Fibroblast of the conjunctiva (primary cell): ENCODE measurements at regions not wholly inside any gene's neighbourhood (a gene's known extent, or its start where the extent isn't known, plus 50 kb on each side); places are given as distances from the start of the nearest gene placed in this dataset.

Source experiments
- DNase-seq: peaks from one replicate; pipeline ENCODE4 v3.0.0-alpha.2; 2010; ENCODE audit warnings: low read depth

DNA sequence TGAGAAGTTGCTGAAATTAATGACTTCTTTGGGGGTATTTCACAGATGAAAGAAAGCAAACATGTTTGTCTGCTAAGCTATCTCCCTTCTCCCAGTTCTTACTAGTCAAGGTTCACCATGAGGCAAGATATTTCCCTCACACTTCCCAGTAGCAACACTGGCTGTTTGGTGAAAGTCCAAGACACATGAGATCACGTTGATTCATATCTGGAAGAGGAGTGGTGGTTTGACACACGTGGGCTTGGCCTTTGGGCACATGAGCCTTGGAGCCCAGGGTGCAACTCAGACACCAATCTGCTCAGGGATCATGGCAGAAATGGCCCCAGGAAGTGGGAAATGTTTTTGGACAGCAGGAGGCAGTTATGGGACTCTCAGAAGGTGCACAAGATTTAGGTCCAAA is 66.1 kb upstream of the APCDD1 start:
- DNase-seq = no peak

DNA sequence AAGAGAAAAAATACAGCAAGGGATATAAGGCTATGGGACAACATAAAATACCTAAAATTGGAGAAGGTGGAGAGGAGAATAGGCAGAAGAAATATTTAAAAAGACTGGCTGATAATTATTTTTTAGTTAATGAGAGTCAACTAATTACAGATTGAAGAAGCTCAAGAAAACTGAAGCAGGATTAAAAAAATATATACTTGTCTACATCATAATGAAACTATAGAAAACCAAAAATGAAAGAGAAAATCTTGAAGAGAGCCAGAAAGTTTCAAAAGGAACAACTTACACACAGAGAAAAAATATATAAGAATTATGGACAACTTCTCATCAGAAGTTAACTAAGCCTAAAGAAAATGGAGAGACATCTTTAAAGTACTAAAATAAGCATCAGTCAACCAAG is 62.9 kb upstream of the APCDD1 start:
- DNase-seq = no peak

DNA sequence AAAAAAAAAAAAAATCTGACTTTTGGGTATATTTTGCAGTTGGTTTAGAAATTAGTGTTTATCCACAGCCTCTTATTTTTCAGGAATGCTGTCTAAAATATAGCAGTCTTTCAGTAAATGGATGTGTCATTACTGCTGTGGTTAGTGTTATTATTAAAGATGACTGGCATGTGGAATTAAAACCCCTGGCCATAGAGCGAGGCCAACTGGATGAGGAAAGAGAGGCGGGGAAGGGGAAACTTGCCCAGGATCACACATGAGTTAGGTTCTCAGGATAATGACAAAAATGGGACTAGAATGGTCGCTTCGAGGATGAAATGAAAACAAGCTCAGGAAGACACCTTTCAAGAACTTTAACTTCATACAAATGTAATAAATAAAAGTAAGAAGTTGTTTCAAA is 57.4 kb upstream of the APCDD1 start:
- no peak for DNase-seq

DNA sequence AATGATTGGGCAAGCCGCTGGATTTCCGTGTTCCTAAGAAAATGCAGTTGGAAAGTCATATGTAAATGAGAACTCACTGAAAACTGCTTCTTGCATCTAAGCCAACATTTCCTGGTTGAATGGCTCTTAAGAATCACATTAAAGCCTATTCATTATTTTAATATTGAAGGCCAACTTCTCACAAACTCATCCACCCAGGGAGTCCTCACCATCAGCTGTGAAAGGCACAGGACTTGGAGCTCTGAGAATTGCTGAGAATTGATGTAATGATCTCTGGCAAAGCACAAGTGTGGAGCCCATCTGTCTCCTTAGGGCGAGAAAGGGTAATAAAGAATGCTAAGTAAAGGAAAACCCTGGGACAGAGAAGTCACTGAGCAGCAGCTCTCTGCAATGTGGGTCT is 55.9 kb upstream of the APCDD1 start:
- DNase-seq = no peak

- no peak for DNase-seq
Measured at GRCh38 chr18:10399465-10399864, 55.0 kb upstream of the APCDD1 start.

DNA sequence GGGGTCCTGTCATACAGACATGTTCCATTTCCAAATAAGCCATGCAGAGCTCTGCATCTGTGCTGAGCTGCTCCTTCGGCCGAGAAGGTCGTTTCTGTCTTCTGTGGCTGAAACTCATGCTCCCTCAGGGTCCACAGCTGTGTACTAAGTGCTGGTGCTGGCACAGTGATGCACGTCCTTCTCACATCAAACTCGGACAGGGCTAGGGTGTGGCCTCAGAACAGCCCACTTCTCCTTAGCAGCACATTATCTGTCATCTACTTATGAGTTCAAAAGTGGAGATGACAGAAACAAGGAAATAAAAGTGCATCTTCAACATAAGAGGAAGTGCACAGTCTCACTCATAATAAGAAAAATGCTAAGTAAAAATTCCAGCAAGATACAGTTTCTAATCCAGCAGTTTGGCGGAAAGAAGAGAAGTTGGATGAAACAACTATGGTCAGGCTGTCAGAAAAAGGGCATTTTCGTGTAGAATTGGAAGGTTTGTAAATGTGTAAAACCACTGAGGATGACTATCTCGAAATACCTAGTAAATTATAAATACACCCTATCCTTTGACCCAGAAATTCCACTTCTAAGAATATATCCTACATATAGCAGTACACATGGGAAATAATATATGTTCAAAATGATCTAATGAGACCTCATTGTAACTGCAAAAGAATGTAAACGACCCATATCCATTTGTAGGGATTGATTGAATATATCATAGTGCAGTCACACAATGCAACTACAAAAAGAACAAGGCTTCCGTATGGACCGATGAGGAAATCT is 53.7 kb upstream of the APCDD1 start:
- DNase-seq = no peak

GRCh38 chr18:10401521-10401920 is 52.9 kb upstream of the APCDD1 start:
- DNase-seq = no peak

DNA sequence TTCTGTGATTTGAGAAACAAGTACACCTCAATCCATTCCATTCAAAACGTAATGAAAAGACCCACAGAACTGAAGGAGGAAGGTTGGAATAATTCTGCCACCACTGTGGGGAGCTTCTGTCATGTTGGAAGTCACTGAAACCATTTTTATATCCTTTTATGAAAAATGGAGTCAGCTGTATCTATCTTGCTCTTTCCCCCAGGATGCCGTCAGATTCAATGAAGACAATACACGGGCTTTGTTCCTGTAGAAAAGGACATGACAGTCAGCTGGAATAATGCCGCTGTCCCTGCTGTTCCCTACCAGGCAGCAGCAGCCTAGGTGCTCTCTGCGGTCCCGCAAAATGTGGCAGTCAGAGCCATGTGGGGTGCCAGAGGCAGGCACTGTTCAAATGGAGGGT is 52.5 kb upstream of the APCDD1 start:
- DNase-seq = no peak

GRCh38 chr18:10402871-10403559 is 51.4 kb upstream of the APCDD1 start:
- DNase-seq = no peak

DNA sequence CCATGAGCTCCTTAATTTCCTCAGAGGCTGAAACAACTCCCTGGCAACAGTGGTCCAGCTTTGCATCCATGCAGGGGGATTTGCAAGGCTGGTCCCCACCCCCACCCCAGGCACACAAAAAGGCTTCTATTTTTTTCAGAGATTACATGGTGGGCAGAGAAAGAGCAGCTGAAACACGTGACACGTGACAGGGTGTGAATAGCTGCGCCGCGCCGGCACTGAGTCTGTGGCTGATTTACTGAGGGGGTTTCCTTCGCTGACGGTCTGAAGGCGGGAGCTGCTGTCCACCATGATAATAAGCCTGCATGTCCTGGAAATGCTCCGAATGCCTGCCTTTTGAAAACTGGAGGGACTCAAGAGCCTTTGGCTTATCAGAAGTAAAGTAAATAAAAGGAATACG is 50.7 kb upstream of the APCDD1 start:
- no peak for DNase-seq

GRCh38 chr18:10404168-10404567 is 50.3 kb upstream of the APCDD1 start:
- DNase-seq = no peak
